ENCODE measurements at regions not wholly inside any gene's neighbourhood (a gene's known extent, or its start where the extent isn't known, plus 50 kb on each side); places are given as distances from the start of the nearest gene placed in this dataset.
"Not testable (repeated sequence)": the region's sequence is repeated elsewhere in the genome, so short reads cannot be mapped to it uniquely, and the experiment has no call there.

- DNase-seq: no peak
- no peak overlapping the region for H3K27ac ChIP-seq (ENCODE audit: low read depth in 1 of 2, low read length in 2 of 2)
- H3K36me3 Mint-ChIP-seq: no peaks in the 10 kb centered on the region
- H3K9ac ChIP-seq (ENCODE audit: insufficient read depth, low read length, poor library complexity, severe bottlenecking): no peak overlapping the region
- no peaks in the 10 kb centered on the region for H3K27me3 ChIP-seq (ENCODE audit: control insufficient read depth in 2 of 2, insufficient read depth in 2 of 2, low read length in 2 of 2)
- H3K4me1 ChIP-seq (ENCODE audit: control insufficient read depth in 1 of 2, insufficient read depth in 2 of 2, low read length in 2 of 2): no peaks in the 10 kb centered on the region
- no peak for TF ChIP-seq CTCF (IDR thresholded peaks at IDR 0.05)
- H3K27ac Mint-ChIP-seq: no peak overlapping the region
- H3K36me3 ChIP-seq (replicated peaks in 1 of 2; ENCODE audit: control insufficient read depth in 1 of 2, insufficient read depth in 2 of 2, low read length in 2 of 2): no peaks in the 10 kb centered on the region
- no peaks in the 10 kb centered on the region for H3K4me1 Mint-ChIP-seq
- no peak overlapping the region for H2AFZ ChIP-seq (ENCODE audit: insufficient read depth, low read depth, low read length, poor library complexity, severe bottlenecking)
- H3K79me2 ChIP-seq (ENCODE audit: insufficient read depth, low read length): no peaks in the 10 kb centered on the region
- H3K4me3 Mint-ChIP-seq: no peak overlapping the region
- H3K9me3 Mint-ChIP-seq: peaks cover 0 to 14% (median 7%) of the 10 kb centered on the region in 7 donors
- H3K4me2 ChIP-seq (replicated peaks; ENCODE audit: extremely low read depth, low read length, poor library complexity, severe bottlenecking): no peak overlapping the region
- H4K20me1 ChIP-seq (ENCODE audit: insufficient read depth, low read length): no peaks in the 10 kb centered on the region
- WGBS (ENCODE audit: insufficient coverage): no CpG with 5 or more reads among the region's 4 CpGs
- intact Hi-C loops (cut with micrococcal nuclease): no loop called here
- H3K9me3 ChIP-seq (replicated peaks in 1 of 2; ENCODE audit: control insufficient read depth in 1 of 2, insufficient read depth in 1 of 2, low read length in 2 of 2): peaks cover 0 to 6% of the 10 kb centered on the region in 2 donors
- H3K4me3 ChIP-seq (replicated peaks in 1 of 3; ENCODE audit: low read depth in 2 of 3, low read length in 3 of 3): no peak overlapping the region
- no peaks in the 10 kb centered on the region for H3K27me3 Mint-ChIP-seq (ENCODE audit: low read depth in 3 of 3)
These were observed 287.0 kb downstream of the SI start for GRCh38 chr3:164791263-164791662.

DNA sequence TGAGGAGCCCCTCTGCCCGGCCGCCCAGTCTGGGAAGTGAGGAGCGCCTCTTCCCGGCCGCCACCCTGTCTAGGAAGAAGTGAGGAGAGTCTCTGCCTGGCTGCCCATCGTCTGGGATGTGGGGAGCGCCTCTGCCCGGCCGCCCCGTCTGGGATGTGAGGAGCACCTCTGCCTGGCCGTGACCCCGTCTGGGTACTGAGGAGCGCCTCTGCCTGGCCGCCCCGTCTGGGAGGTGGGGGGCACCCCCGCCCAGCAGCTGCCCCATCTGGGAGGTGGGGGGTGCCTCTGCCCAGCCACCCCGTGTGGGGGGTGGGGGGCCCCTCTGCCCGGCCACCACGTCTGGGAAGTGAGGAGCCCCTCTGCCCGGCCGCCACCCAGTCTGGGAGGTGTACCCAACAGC, 293.9 kb downstream of the SI start:
- H3K27ac ChIP-seq (ENCODE audit: low read depth in 1 of 2, low read length in 2 of 2); H3K4me2 ChIP-seq (replicated peaks; ENCODE audit: extremely low read depth, low read length, poor library complexity, severe bottlenecking); H3K4me1 Mint-ChIP-seq; H3K4me1 ChIP-seq (ENCODE audit: control insufficient read depth in 1 of 2, insufficient read depth in 2 of 2, low read length in 2 of 2); H3K9me3 ChIP-seq (replicated peaks in 1 of 2; ENCODE audit: control insufficient read depth in 1 of 2, insufficient read depth in 1 of 2, low read length in 2 of 2); DNase-seq; H3K27ac Mint-ChIP-seq; H2AFZ ChIP-seq (ENCODE audit: insufficient read depth, low read depth, low read length, poor library complexity, severe bottlenecking); H3K27me3 Mint-ChIP-seq (ENCODE audit: low read depth in 3 of 3); intact Hi-C loops (cut with micrococcal nuclease); H3K36me3 ChIP-seq (replicated peaks in 1 of 2; ENCODE audit: control insufficient read depth in 1 of 2, insufficient read depth in 2 of 2, low read length in 2 of 2); H3K36me3 Mint-ChIP-seq; H3K79me2 ChIP-seq (ENCODE audit: insufficient read depth, low read length); H3K4me3 Mint-ChIP-seq; H3K27me3 ChIP-seq (ENCODE audit: control insufficient read depth in 2 of 2, insufficient read depth in 2 of 2, low read length in 2 of 2); H3K4me3 ChIP-seq (replicated peaks in 1 of 3; ENCODE audit: low read depth in 2 of 3, low read length in 3 of 3); H3K9ac ChIP-seq (ENCODE audit: insufficient read depth, low read length, poor library complexity, severe bottlenecking); H4K20me1 ChIP-seq (ENCODE audit: insufficient read depth, low read length): not testable (repeated sequence)
- WGBS (ENCODE audit: insufficient coverage): 95% methylated on average over 4 of the region's 21 CpGs
- peaks cover 4 to 22% (median 11%) of the 10 kb centered on the region in 7 donors for H3K9me3 Mint-ChIP-seq

Data from CD14-positive monocyte (primary cell).